ENCODE measurements at regions not wholly inside any gene's neighbourhood (a gene's known extent, or its start where the extent isn't known, plus 50 kb on each side); places are given as distances from the start of the nearest gene placed in this dataset. TPM values are rescaled to one million over a fixed set of nuclear protein-coding genes. Genes with fewer than 3 reads are reported as not detected.

- Histone ChIP-seq H4K8ac (ENCODE audit: low read length) (no peak overlapping the region), H3K14ac (ENCODE audit: low read length in 2 of 2) (no peak overlapping the region), H2AK5ac (ENCODE audit: low read length, severe bottlenecking) (no peak overlapping the region), H3K27ac (ENCODE audit: low read length, poor library complexity, severe bottlenecking) (no peak overlapping the region), H3K9ac (ENCODE audit: low read length) (no peak overlapping the region), H2BK5ac (ENCODE audit: low read depth, low read length, poor library complexity, severe bottlenecking) (no peak overlapping the region), H3K9me3 (ENCODE audit: control insufficient read depth, low read length) (peaks cover 10% of the 10 kb centered on the region), H3K79me1 (replicated peaks; ENCODE audit: low read length, poor library complexity, severe bottlenecking) (no peaks in the 10 kb centered on the region), H3K4me1 (ENCODE audit: control insufficient read depth, insufficient read depth, low read depth, low read length) (no peaks in the 10 kb centered on the region), H2BK12ac (ENCODE audit: low read length in 2 of 2) (no peak overlapping the region), H3K36me3 (ENCODE audit: control insufficient read depth in 1 of 2, insufficient read depth in 2 of 2, low read depth in 1 of 2, low read length in 2 of 2) (no peaks in the 10 kb centered on the region), H2AFZ (ENCODE audit: low read depth, low read length) (no peak overlapping the region), H3K18ac (ENCODE audit: low read depth in 1 of 2, low read length in 2 of 2) (no peak overlapping the region), H2BK15ac (ENCODE audit: low read depth, poor library complexity, severe bottlenecking) (no peak overlapping the region), H3K4ac (ENCODE audit: low read depth in 1 of 2, low read length in 2 of 2) (no peak overlapping the region), H3K4me2 (ENCODE audit: low read length, poor library complexity, severe bottlenecking) (no peak overlapping the region), H2BK120ac (ENCODE audit: low read depth, low read length) (no peak overlapping the region), H3K27me3 (ENCODE audit: control insufficient read depth in 1 of 2, insufficient read depth in 1 of 2, low read length in 2 of 2) (peaks cover 0 to 6% of the 10 kb centered on the region in 2 experiments), H3K4me3 (ENCODE audit: insufficient read depth in 1 of 2, low read depth in 1 of 2, low read length in 2 of 2) (no peak overlapping the region), H4K91ac (ENCODE audit: low read length) (no peak overlapping the region), H3K23ac (ENCODE audit: low read length in 2 of 2) (no peak overlapping the region)
- DNase-seq = no peak
- 40% methylated on average over 1 of the region's 3 CpGs for WGBS
Measured at GRCh38 chr6:159328052-159328451, 158.9 kb downstream of the FNDC1 start.

DNA sequence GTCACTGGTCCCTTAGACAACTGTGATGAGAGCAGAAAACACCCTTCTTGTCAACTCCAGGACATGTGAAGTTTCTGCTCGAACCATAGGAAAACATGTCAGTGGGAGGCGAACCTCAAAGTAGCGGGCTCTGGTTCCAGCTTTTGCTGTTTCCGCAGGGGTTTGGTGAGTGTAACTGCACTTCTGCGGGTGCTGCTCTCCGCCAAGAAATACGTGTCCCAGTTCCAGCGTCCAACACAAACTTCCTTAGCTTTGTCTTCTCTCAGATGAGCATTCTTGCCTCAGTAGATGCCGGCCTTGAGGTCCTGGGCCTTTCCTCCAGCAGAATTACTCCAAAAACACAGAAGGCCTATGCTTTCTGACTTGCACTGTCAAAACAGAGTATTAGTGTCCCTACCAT lies 156.3 kb downstream of the FNDC1 start:
- Histone ChIP-seq H3K14ac (ENCODE audit: low read length in 2 of 2) (no peak overlapping the region), H4K8ac (ENCODE audit: low read length) (no peak overlapping the region), H2BK120ac (ENCODE audit: low read depth, low read length) (no peak overlapping the region), H3K4me3 (ENCODE audit: insufficient read depth in 1 of 2, low read depth in 1 of 2, low read length in 2 of 2) (no peak overlapping the region), H2AK5ac (ENCODE audit: low read length, severe bottlenecking) (no peak overlapping the region), H3K4me2 (ENCODE audit: low read length, poor library complexity, severe bottlenecking) (no peak overlapping the region), H3K9me3 (ENCODE audit: control insufficient read depth, low read length) (no peaks in the 10 kb centered on the region), H3K4me1 (ENCODE audit: control insufficient read depth, insufficient read depth, low read depth, low read length) (no peaks in the 10 kb centered on the region), H3K4ac (ENCODE audit: low read depth in 1 of 2, low read length in 2 of 2) (no peak overlapping the region), H2BK12ac (ENCODE audit: low read length in 2 of 2) (no peak overlapping the region), H4K91ac (ENCODE audit: low read length) (no peak overlapping the region), H3K27ac (ENCODE audit: low read length, poor library complexity, severe bottlenecking) (no peak overlapping the region), H3K27me3 (ENCODE audit: control insufficient read depth in 1 of 2, insufficient read depth in 1 of 2, low read length in 2 of 2) (peaks cover 0 to 10% of the 10 kb centered on the region in 2 experiments), H3K18ac (ENCODE audit: low read depth in 1 of 2, low read length in 2 of 2) (no peak overlapping the region), H3K9ac (ENCODE audit: low read length) (no peak overlapping the region), H3K79me1 (replicated peaks; ENCODE audit: low read length, poor library complexity, severe bottlenecking) (no peaks in the 10 kb centered on the region), H2BK15ac (ENCODE audit: low read depth, poor library complexity, severe bottlenecking) (no peak overlapping the region), H2AFZ (ENCODE audit: low read depth, low read length) (no peak overlapping the region), H3K36me3 (ENCODE audit: control insufficient read depth in 1 of 2, insufficient read depth in 2 of 2, low read depth in 1 of 2, low read length in 2 of 2) (no peaks in the 10 kb centered on the region), H3K23ac (ENCODE audit: low read length in 2 of 2) (no peak overlapping the region), H2BK5ac (ENCODE audit: low read depth, low read length, poor library complexity, severe bottlenecking) (no peak overlapping the region)
- 78% methylated on average over 9 of the region's 9 CpGs for WGBS
- no peak for DNase-seq

- DNase-seq = no peak
- no peak overlapping the region for H3K4me2 ChIP-seq (ENCODE audit: low read length, poor library complexity, severe bottlenecking)
- H3K23ac ChIP-seq (ENCODE audit: low read length in 2 of 2) = no peak overlapping the region
- H4K91ac ChIP-seq (ENCODE audit: low read length) = no peak overlapping the region
- H3K27me3 ChIP-seq (ENCODE audit: control insufficient read depth in 1 of 2, insufficient read depth in 1 of 2, low read length in 2 of 2) = peaks cover 0 to 11% of the 10 kb centered on the region in 2 experiments
- H4K8ac ChIP-seq (ENCODE audit: low read length) = no peak overlapping the region
- no peak overlapping the region for H2AK5ac ChIP-seq (ENCODE audit: low read length, severe bottlenecking)
- H2AFZ ChIP-seq (ENCODE audit: low read depth, low read length) = no peak overlapping the region
- H3K9ac ChIP-seq (ENCODE audit: low read length) = no peak overlapping the region
- H3K4me1 ChIP-seq (ENCODE audit: control insufficient read depth, insufficient read depth, low read depth, low read length) = no peaks in the 10 kb centered on the region
- H3K27ac ChIP-seq (ENCODE audit: low read length, poor library complexity, severe bottlenecking) = no peak overlapping the region
- no peaks in the 10 kb centered on the region for H3K36me3 ChIP-seq (ENCODE audit: control insufficient read depth in 1 of 2, insufficient read depth in 2 of 2, low read depth in 1 of 2, low read length in 2 of 2)
- H3K4ac ChIP-seq (ENCODE audit: low read depth in 1 of 2, low read length in 2 of 2) = no peak overlapping the region
- H2BK120ac ChIP-seq (ENCODE audit: low read depth, low read length) = no peak overlapping the region
- no peaks in the 10 kb centered on the region for H3K79me1 ChIP-seq (replicated peaks; ENCODE audit: low read length, poor library complexity, severe bottlenecking)
- no peak overlapping the region for H3K18ac ChIP-seq (ENCODE audit: low read depth in 1 of 2, low read length in 2 of 2)
- H2BK12ac ChIP-seq (ENCODE audit: low read length in 2 of 2) = no peak overlapping the region
- no peak overlapping the region for H3K4me3 ChIP-seq (ENCODE audit: insufficient read depth in 1 of 2, low read depth in 1 of 2, low read length in 2 of 2)
- no CpG with 5 or more reads among the region's 2 CpGs for WGBS
- H2BK15ac ChIP-seq (ENCODE audit: low read depth, poor library complexity, severe bottlenecking) = no peak overlapping the region
- H3K9me3 ChIP-seq (ENCODE audit: control insufficient read depth, low read length) = no peaks in the 10 kb centered on the region
- H2BK5ac ChIP-seq (ENCODE audit: low read depth, low read length, poor library complexity, severe bottlenecking) = no peak overlapping the region
- H3K14ac ChIP-seq (ENCODE audit: low read length in 2 of 2) = no peak overlapping the region
Measured at GRCh38 chr6:159324596-159324995, 155.4 kb downstream of the FNDC1 start.

Small RNA genes in the stretch of these regions (small RNA-seq; reads per million reads assigned to genes)
- not detected for gene AL078604.3 (ENCODE audit: low read depth)
